ENCODE measurements at regions not wholly inside any gene's neighbourhood (a gene's known extent, or its start where the extent isn't known, plus 50 kb on each side); places are given as distances from the start of the nearest gene placed in this dataset.
"Not testable (repeated sequence)": the region's sequence is repeated elsewhere in the genome, so short reads cannot be mapped to it uniquely, and the experiment has no call there.

GRCh38 chr5:117327511-117327910 is 752.9 kb upstream of the SEMA6A start:
- ATAC-seq (ENCODE audit: insufficient read depth, low FRiP score) (no peak), DNase-seq (no peak)
- Histone ChIP-seq H3K4me1 (ENCODE audit: control insufficient read depth in 5 of 5, insufficient read depth in 5 of 5, low read length in 5 of 5) (no peaks in the 10 kb centered on the region), H3K27ac (ENCODE audit: low read depth in 1 of 2, low read length in 1 of 2) (no peak overlapping the region), H3K27me3 (ENCODE audit: control insufficient read depth in 3 of 3, insufficient read depth in 3 of 3, low read length in 2 of 3) (no peaks in the 10 kb centered on the region), H3K9me3 (ENCODE audit: control insufficient read depth in 4 of 4, insufficient read depth in 3 of 4, low read length in 3 of 4) (peaks cover 0 to 3% (median 0%) of the 10 kb centered on the region in 4 donors), H3K9ac (ENCODE audit: insufficient read depth in 1 of 2, low read length in 2 of 2) (no peak overlapping the region), H3K36me3 (ENCODE audit: control insufficient read depth in 4 of 4, insufficient read depth in 4 of 4, low read length in 4 of 4) (no peaks in the 10 kb centered on the region), H3K4me3 (no peak overlapping the region)
- TF ChIP-seq, protein P1, sequence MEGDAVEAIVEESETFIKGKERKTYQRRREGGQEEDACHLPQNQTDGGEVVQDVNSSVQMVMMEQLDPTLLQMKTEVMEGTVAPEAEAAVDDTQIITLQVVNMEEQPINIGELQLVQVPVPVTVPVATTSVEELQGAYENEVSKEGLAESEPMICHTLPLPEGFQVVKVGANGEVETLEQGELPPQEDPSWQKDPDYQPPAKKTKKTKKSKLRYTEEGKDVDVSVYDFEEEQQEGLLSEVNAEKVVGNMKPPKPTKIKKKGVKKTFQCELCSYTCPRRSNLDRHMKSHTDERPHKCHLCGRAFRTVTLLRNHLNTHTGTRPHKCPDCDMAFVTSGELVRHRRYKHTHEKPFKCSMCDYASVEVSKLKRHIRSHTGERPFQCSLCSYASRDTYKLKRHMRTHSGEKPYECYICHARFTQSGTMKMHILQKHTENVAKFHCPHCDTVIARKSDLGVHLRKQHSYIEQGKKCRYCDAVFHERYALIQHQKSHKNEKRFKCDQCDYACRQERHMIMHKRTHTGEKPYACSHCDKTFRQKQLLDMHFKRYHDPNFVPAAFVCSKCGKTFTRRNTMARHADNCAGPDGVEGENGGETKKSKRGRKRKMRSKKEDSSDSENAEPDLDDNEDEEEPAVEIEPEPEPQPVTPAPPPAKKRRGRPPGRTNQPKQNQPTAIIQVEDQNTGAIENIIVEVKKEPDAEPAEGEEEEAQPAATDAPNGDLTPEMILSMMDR (IDR thresholded peaks at IDR 0.05; ENCODE audit: control extremely low read depth, extremely low read depth), result no peak
- WGBS, 2 donors, result 62 to 71% methylated on average over 1 of the region's 1 CpG

DNA sequence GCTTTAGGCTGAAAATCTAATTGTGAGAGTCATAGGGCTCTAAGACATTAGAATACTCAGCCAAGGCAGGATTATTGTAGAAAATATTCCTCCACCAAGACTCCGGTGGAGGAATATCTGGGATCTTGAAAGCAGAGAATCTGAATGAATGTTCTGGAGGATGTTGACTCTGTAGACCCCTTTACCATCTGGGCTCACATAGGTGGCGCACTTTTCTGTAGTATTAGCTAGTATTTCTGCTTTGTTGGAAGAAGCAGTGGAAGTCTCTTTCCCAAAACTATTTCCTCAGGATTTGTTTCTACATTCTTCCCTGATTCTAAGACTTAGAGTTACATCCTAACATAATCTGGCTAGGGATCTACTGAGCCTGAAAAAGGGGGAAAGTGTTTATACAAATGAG is 752.4 kb upstream of the SEMA6A start:
- ATAC-seq (ENCODE audit: insufficient read depth, low FRiP score), result no peak

GRCh38 chr5:117318528-117318927 is 743.9 kb upstream of the SEMA6A start:
- no peaks in the 10 kb centered on the region for H3K27me3 ChIP-seq (ENCODE audit: control insufficient read depth in 3 of 3, insufficient read depth in 3 of 3, low read length in 2 of 3)
- no peak overlapping the region for H3K4me3 ChIP-seq
- TF ChIP-seq, protein P1 (IDR thresholded peaks at IDR 0.05; ENCODE audit: control extremely low read depth, extremely low read depth), result no peak
- no peak overlapping the region for H3K27ac ChIP-seq (ENCODE audit: low read depth in 1 of 2, low read length in 1 of 2)
- ATAC-seq (ENCODE audit: insufficient read depth, low FRiP score) (no peak), DNase-seq (no peak)
- no peak overlapping the region for H3K9ac ChIP-seq (ENCODE audit: insufficient read depth in 1 of 2, low read length in 2 of 2)
- 61 to 78% methylated on average over 2 of the region's 2 CpGs for WGBS, 2 donors
- H3K36me3 ChIP-seq (ENCODE audit: control insufficient read depth in 4 of 4, insufficient read depth in 4 of 4, low read length in 4 of 4), result no peaks in the 10 kb centered on the region
- H3K4me1 ChIP-seq (ENCODE audit: control insufficient read depth in 5 of 5, insufficient read depth in 5 of 5, low read length in 5 of 5), result no peaks in the 10 kb centered on the region
- H3K9me3 ChIP-seq (ENCODE audit: control insufficient read depth in 4 of 4, insufficient read depth in 3 of 4, low read length in 3 of 4), result no peaks in the 10 kb centered on the region

More for the DNA sequence above, 752.4 kb upstream of the SEMA6A start:
- Histone ChIP-seq H3K36me3 (ENCODE audit: control insufficient read depth in 4 of 4, insufficient read depth in 4 of 4, low read length in 4 of 4) (no peaks in the 10 kb centered on the region), H3K27ac (ENCODE audit: low read depth in 1 of 2, low read length in 1 of 2) (no peak overlapping the region), H3K4me3 (no peak overlapping the region), H3K4me1 (ENCODE audit: control insufficient read depth in 5 of 5, insufficient read depth in 5 of 5, low read length in 5 of 5) (no peaks in the 10 kb centered on the region), H3K9me3 (ENCODE audit: control insufficient read depth in 4 of 4, insufficient read depth in 3 of 4, low read length in 3 of 4) (peaks cover 0 to 3% (median 0%) of the 10 kb centered on the region in 4 donors), H3K9ac (ENCODE audit: insufficient read depth in 1 of 2, low read length in 2 of 2) (no peak overlapping the region), H3K27me3 (ENCODE audit: control insufficient read depth in 3 of 3, insufficient read depth in 3 of 3, low read length in 2 of 3) (no peaks in the 10 kb centered on the region)
- DNase-seq, result no peak
- TF ChIP-seq, protein P1 (IDR thresholded peaks at IDR 0.05; ENCODE audit: control extremely low read depth, extremely low read depth), result no peak
- WGBS, 2 donors, result 93 to 96% methylated on average over 2 of the region's 2 CpGs

- 69 to 76% methylated on average over 4 of the region's 4 CpGs for WGBS, 2 donors
- no peak for ATAC-seq (ENCODE audit: insufficient read depth, low FRiP score)
- Histone ChIP-seq H3K27ac (ENCODE audit: low read depth in 1 of 2, low read length in 1 of 2) (no peak overlapping the region), H3K36me3 (ENCODE audit: control insufficient read depth in 4 of 4, insufficient read depth in 4 of 4, low read length in 4 of 4) (no peaks in the 10 kb centered on the region), H3K27me3 (ENCODE audit: control insufficient read depth in 3 of 3, insufficient read depth in 3 of 3, low read length in 2 of 3) (no peaks in the 10 kb centered on the region), H3K9me3 (ENCODE audit: control insufficient read depth in 4 of 4, insufficient read depth in 3 of 4, low read length in 3 of 4) (no peaks in the 10 kb centered on the region), H3K9ac (ENCODE audit: insufficient read depth in 1 of 2, low read length in 2 of 2) (no peak overlapping the region), H3K4me3 (no peak overlapping the region), H3K4me1 (ENCODE audit: control insufficient read depth in 5 of 5, insufficient read depth in 5 of 5, low read length in 5 of 5) (no peaks in the 10 kb centered on the region)
- TF ChIP-seq, protein P1 (IDR thresholded peaks at IDR 0.05; ENCODE audit: control extremely low read depth, extremely low read depth), result no peak
- no peak for DNase-seq
These were observed 740.5 kb upstream of the SEMA6A start for GRCh38 chr5:117315170-117315569.

- H3K27me3 ChIP-seq (ENCODE audit: control insufficient read depth in 3 of 3, insufficient read depth in 3 of 3, low read length in 2 of 3); H3K36me3 ChIP-seq (ENCODE audit: control insufficient read depth in 4 of 4, insufficient read depth in 4 of 4, low read length in 4 of 4); H3K4me1 ChIP-seq (ENCODE audit: control insufficient read depth in 5 of 5, insufficient read depth in 5 of 5, low read length in 5 of 5); H3K27ac ChIP-seq (ENCODE audit: low read depth in 1 of 2, low read length in 1 of 2); H3K9me3 ChIP-seq (ENCODE audit: control insufficient read depth in 4 of 4, insufficient read depth in 3 of 4, low read length in 3 of 4); H3K4me3 ChIP-seq; DNase-seq; H3K9ac ChIP-seq (ENCODE audit: insufficient read depth in 1 of 2, low read length in 2 of 2); ATAC-seq (ENCODE audit: insufficient read depth, low FRiP score): not testable (repeated sequence)
- WGBS, 2 donors, result 92 to 98% methylated on average over 32 to 34 of the region's 34 CpGs
These were observed 730.0 kb upstream of the SEMA6A start for GRCh38 chr5:117304512-117305107.
